Thyroid gland (tissue), 4 donors: ENCODE measurements at regions not wholly inside any gene's neighbourhood (a gene's known extent, or its start where the extent isn't known, plus 50 kb on each side); places are given as distances from the start of the nearest gene placed in this dataset.

Experiments
- DNase-seq, 2 donors: peaks; one replicate each; pipeline ENCODE4 v3.0.0-alpha.2; 2019
- H3K27ac ChIP-seq, 3 donors: fragments of 200-600 bp; sonication (generic); 1 replicate in 2 of 3; 2 replicates in 1 of 3; pipeline ENCODE4 v1.5.1; 2016 to 2019; ENCODE audit warnings: mild to moderate bottlenecking in 1 of 3, moderate library complexity in 1 of 3
- H3K27me3 ChIP-seq: fragments of 200-600 bp; sonication (generic); one replicate; pipeline ENCODE4 v1.5.1; 2019
- H3K36me3 ChIP-seq, 2 donors: fragments of 200-600 bp; sonication (generic); one replicate each; pipeline ENCODE4 v1.5.1; 2016 to 2019
- H3K4me1 ChIP-seq, 2 donors: fragments of 200-600 bp; sonication (generic); one replicate each; pipeline ENCODE4 v1.5.1; 2017 to 2019
- H3K4me3 ChIP-seq, 3 donors: fragments of 200-600 bp; sonication (generic); replicated peaks in 1 of 3; 1 replicate in 2 of 3; 2 replicates in 1 of 3; pipeline ENCODE4 v1.5.1; 2016; ENCODE audit warnings: mild to moderate bottlenecking in 1 of 3
- H3K9me3 ChIP-seq: fragments of 200-600 bp; sonication (generic); one replicate; pipeline ENCODE4 v1.5.1; 2017
- POLR2A ChIP-seq, 2 donors: fragments of 450-650 bp; IDR thresholded peaks; one replicate each; pipeline ENCODE4 v1.6.1; 2017; ENCODE audit warnings: antibody characterized with exemption in 2 of 2, mild to moderate bottlenecking in 2 of 2, moderate library complexity in 1 of 2
- WGBS, 2 donors: methylation state at CpG; one replicate each; pipeline ENCODE4 v1.1.5; 2017; 5-methylcytosine and 5-hydroxymethylcytosine counted together
- intact Hi-C: fragments of 100-400 bp; cut with DNase I; formaldehyde crosslinking; loops from one replicate; pipeline ENCODE4 v1.15.1; 2023
- TF ChIP-seq, protein P1 (sequence below), 6 experiments: fragments of 200-600 bp in 3 of 6; fragments of 450-650 bp in 3 of 6; sonication (generic) in 3 of 6; IDR thresholded peaks; one replicate each; pipeline ENCODE4 v1.5.1; 2016 to 2019; ENCODE audit warnings: antibody characterized with exemption in 6 of 6, mild to moderate bottlenecking in 2 of 6, inconsistent platforms in 1 of 6, moderate library complexity in 1 of 6

DNA sequence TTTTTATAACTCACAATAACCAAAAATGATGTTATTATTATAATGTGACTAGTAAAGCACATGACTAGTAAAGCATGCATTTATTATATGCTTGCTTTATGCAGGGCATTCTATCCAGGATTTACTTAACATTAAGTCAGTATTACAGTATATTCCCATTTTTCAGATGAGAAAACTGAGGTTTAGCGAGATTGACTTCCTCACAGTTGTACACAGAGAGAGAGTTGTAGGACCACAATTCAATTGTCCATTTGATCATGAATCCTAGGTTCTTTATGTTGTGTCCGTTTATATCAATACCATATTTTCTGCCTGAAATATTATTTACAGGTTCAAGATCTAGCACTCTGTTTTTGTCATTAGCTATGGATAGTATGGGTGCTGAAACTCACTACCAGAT, 301.5 kb downstream of the PRL start:
- TF ChIP-seq POLR2A (IDR thresholded peaks at IDR 0.05): no peak
- TF ChIP-seq, protein P1, sequence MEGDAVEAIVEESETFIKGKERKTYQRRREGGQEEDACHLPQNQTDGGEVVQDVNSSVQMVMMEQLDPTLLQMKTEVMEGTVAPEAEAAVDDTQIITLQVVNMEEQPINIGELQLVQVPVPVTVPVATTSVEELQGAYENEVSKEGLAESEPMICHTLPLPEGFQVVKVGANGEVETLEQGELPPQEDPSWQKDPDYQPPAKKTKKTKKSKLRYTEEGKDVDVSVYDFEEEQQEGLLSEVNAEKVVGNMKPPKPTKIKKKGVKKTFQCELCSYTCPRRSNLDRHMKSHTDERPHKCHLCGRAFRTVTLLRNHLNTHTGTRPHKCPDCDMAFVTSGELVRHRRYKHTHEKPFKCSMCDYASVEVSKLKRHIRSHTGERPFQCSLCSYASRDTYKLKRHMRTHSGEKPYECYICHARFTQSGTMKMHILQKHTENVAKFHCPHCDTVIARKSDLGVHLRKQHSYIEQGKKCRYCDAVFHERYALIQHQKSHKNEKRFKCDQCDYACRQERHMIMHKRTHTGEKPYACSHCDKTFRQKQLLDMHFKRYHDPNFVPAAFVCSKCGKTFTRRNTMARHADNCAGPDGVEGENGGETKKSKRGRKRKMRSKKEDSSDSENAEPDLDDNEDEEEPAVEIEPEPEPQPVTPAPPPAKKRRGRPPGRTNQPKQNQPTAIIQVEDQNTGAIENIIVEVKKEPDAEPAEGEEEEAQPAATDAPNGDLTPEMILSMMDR (IDR thresholded peaks at IDR 0.05): no peak
- H3K36me3 ChIP-seq: no peaks in the 10 kb centered on the region
- intact Hi-C loops: no loop called here
- no peaks in the 10 kb centered on the region for H3K27me3 ChIP-seq
- no peak overlapping the region for H3K4me3 ChIP-seq
- no peaks in the 10 kb centered on the region for H3K4me1 ChIP-seq
- H3K9me3 ChIP-seq: no peaks in the 10 kb centered on the region
- no peak overlapping the region for H3K27ac ChIP-seq
- DNase-seq: no peak
- WGBS, 2 donors: 96 to 98% methylated on average over 2 of the region's 2 CpGs

DNA sequence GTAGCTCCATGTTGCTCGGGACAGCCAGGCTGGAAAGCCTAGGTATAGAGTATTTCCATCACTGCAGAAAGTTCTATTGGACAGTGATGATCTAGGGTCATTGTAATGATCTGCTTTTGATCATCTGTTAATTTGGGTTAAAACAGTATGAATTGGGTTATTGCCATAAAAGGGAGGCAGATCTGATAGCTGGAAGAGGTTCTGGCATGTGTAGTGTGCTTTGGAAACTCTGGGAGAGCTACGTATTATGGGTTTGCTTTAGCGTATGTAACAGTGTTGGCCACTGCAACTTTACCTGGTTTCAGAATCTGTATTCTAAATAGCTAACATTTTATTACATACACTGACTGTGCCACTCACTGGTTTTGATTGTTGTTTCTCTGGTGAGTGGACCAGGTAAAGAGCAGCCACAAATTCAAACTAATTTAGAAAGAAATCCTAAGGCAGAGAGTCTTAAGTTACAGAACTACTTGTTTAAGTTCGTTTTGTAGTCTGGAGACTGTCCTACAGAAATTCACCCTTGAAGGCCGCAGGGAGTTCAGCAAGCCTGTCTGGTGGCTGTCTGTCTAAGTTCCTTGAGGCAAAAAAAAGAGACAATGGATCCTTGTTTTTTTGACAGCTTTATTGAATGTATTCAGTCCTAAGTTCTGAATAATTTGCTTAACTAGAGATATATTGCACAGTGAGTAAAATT, 300.3 kb downstream of the PRL start:
- Histone ChIP-seq H3K4me1 (peaks cover 0 to 4% of the 10 kb centered on the region in 2 donors), H3K9me3 (no peaks in the 10 kb centered on the region), H3K27me3 (no peaks in the 10 kb centered on the region), H3K27ac (no peak overlapping the region), H3K36me3 (no peaks in the 10 kb centered on the region), H3K4me3 (no peak overlapping the region)
- intact Hi-C loops: no loop called here
- no peak for DNase-seq
- no peak for TF ChIP-seq POLR2A (IDR thresholded peaks at IDR 0.05)
- TF ChIP-seq, protein P1 (IDR thresholded peaks at IDR 0.05): no peak
- 73 to 80% methylated on average over 5 of the region's 5 CpGs for WGBS, 2 donors

DNA sequence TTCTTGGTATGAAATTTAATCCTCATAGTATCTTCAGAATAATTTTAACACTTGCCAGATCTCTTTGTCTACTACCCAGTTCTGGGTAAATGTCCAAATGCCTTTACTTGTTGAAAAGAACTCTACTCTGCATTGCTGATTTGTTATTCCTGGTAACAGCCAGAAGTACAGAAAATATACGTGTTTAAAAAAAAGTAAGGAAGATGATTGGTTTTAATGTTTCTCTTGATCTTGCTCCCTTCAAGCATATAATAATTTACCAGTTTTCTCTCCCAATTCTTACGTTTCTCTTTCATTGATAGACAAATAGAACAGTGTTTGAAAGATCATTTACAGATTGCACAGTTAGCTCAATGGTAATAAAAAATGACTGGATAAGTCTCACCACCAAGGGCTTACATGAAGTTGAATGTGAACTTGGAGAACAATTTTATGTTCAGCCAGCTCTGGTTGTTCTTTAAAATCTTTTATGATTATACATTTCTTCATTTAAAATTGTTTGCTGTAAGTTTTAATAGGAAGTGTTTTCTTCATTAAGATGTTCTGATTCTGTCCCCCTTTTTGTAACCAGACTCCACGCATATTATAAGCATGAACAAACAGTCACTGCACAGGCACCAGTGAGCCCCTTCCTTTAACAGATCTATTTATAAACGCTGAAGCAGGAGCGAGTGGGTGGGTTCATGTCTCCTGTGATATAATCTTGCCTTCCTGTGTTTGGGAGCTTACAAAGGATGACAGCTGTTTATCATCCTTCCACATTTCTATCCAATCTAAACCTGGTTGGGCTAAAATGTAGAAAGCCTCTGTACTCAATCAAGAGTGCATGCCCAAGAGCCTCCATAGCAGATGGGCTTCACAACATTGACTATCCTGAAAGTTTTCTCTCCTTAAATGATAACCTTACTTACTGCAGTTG, 299.5 kb downstream of the PRL start:
- intact Hi-C loops: no loop called here
- TF ChIP-seq, protein P1 (IDR thresholded peaks at IDR 0.05): no peak
- no peak for TF ChIP-seq POLR2A (IDR thresholded peaks at IDR 0.05)
- 49 to 60% methylated on average over 5 of the region's 5 CpGs for WGBS, 2 donors

DNA sequence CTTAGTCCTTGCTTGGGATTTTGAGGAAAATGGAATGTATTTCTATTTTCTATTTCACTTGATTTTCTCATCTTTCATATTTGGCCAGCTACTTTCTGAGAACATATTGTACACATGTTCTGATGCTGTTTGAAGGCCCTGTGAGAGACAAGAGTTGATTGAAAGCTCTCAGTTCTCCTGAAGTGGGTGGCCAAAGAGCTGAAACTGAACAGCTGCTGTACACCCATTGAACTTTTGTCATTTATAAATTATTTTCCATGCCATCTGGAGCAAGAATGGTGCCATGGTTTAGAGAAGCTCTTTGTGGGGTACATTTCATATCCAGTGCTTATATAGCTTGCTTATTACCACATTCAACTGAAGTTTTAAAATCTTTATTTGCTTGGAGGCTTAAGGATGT, 298.3 kb downstream of the PRL start:
- intact Hi-C loops: no loop called here
- TF ChIP-seq POLR2A (IDR thresholded peaks at IDR 0.05): no peak
- TF ChIP-seq, protein P1 (IDR thresholded peaks at IDR 0.05): no peak
- no peaks in the 10 kb centered on the region for H3K27me3 ChIP-seq
- H3K9me3 ChIP-seq: no peaks in the 10 kb centered on the region
- H3K4me1 ChIP-seq: peaks cover 0 to 6% of the 10 kb centered on the region in 2 donors
- H3K36me3 ChIP-seq: no peaks in the 10 kb centered on the region
- no peak for DNase-seq
- no peak overlapping the region for H3K4me3 ChIP-seq
- no peak overlapping the region for H3K27ac ChIP-seq

More for the DNA sequence above, 299.5 kb downstream of the PRL start:
- Histone ChIP-seq H3K4me1 (peaks cover 0 to 6% of the 10 kb centered on the region in 2 donors), H3K4me3 (no peak overlapping the region), H3K36me3 (no peaks in the 10 kb centered on the region), H3K27ac (no peak overlapping the region), H3K27me3 (no peaks in the 10 kb centered on the region), H3K9me3 (no peaks in the 10 kb centered on the region)
- no peak for DNase-seq

DNA sequence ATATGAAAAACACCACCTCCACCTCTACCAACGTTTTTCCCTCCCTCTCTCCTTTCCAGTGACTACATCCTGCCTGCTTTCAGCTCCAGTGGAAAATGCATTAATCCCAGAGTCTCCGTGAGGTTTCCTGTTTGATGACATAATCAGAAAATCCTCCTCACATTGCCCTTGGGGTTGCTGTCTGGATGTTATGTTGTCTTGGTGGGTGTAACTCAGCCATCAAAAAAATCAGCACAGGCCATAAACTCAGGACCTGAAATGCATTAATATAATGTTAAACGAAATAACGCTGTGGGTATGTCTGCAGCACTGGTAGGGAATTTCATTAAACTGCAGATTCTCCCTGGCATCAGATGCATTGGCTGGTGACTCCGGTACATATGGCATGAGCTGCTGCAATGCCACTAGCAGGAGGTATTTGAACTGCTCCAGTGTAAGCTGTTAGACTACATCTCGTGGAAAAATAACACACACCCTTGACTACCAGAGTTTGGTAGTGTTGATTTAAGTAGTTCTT, 297.8 kb downstream of the PRL start:
- intact Hi-C loops: no loop called here
- Histone ChIP-seq H3K4me1 (peaks cover 0 to 6% of the 10 kb centered on the region in 2 donors), H3K36me3 (no peaks in the 10 kb centered on the region), H3K27me3 (no peaks in the 10 kb centered on the region), H3K27ac (no peak overlapping the region), H3K4me3 (no peak overlapping the region), H3K9me3 (no peaks in the 10 kb centered on the region)
- 64 to 68% methylated on average over 6 of the region's 6 CpGs for WGBS, 2 donors
- DNase-seq: no peak
- TF ChIP-seq POLR2A (IDR thresholded peaks at IDR 0.05): no peak
- TF ChIP-seq, protein P1 (IDR thresholded peaks at IDR 0.05): no peak
